SKM-1 treated with dmso at 0.1 percent for 144 hours (cell line): ENCODE measurements at regions not wholly inside any gene's neighbourhood (a gene's known extent, or its start where the extent isn't known, plus 50 kb on each side); places are given as distances from the start of the nearest gene placed in this dataset.

ENCODE experiments used
- DNase-seq: peaks from one replicate; lab custom pipeline; 2025; ENCODE audit not compliant: unreplicated experiment; lab: John Stamatoyannopoulos, UW

DNA sequence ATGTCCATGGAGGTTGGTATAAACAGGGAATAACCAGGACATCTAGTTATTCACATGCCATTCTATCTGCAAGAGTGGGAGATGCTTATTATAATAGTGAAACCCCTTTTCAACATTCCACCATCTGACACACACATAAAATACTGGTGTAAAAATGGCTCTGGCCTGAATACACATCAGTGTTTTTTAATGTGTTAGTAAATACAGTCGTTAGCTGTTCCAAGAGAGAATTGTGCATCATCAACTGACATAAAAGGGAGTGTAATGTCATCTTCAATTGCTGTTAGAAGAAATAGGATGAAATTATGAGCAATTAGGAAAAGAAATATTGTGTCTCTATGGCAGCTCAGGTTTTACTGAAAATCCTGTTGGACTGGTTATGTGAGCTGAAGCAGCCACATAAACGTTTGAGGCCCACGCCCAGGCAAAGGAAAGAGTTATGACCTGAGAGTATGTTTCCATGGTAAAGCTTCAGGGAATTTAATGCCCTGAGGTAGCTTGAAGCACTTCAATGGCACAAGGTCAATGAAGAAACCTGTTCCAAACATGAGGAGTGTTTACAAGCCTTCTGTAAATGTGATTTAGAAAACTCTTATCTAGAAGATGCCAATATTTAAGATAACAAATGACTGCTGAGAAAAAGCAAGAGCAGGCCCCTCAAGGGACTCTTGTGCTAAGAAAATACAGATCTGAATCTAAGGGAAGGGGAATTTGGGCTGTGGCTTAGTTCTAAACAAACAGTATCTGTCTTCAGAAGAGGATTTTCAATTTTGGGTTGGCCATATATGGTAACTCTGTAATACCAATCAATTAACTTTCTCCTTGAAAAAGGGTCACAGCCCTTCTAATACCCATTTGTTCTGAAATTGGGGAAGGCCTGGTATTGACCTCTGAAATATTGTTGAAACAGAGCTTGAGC is 384.3 kb downstream of the SEC16B start:
- no peak for DNase-seq

DNA sequence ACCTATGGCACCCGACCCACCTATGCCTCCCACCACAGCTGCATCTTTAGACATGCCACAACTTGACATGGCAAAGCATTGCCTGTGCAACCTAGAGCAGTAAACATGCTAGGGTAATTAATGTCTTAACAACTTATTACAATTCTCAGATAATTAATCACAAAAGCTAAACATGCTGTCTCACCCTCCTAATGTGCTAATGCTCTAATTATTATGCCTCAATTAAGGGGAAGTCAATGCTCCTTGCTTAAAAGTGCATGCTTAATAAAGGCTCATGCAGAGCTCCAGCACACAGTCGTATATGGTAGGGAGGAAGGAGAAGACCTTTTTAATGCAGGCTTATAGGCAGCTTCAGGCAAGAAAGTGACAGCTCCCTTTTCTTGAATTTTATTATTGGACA is 396.0 kb downstream of the SEC16B start:
- no peak for DNase-seq

DNA sequence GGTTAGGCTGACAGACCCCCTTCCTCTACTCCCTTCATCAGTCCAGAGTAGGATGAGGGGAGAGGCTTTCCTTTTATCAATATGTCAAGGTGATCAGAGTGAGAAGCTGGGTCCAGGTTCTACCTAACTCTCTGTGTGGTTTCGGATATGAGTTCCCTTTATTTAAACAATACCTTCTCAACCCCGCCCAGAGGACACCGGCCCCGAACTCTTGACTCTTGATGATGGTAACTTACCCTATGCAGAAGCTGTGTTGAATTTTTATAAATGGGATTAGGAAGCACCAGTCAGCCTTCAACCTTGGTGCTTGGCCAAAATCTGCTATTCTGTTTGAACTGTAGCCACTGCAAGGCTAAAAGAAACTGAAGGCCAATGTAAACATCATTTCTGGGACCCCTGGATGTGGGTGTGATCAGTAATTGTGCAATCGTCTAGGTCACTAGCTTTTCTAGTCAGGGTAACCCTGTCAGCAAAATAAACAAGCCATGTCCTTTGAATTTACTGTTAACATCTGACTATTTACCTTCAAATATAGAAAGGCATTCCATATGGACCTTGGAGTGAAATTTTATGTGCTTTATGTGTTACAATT is 398.3 kb downstream of the SEC16B start:
- no peak for DNase-seq

DNA sequence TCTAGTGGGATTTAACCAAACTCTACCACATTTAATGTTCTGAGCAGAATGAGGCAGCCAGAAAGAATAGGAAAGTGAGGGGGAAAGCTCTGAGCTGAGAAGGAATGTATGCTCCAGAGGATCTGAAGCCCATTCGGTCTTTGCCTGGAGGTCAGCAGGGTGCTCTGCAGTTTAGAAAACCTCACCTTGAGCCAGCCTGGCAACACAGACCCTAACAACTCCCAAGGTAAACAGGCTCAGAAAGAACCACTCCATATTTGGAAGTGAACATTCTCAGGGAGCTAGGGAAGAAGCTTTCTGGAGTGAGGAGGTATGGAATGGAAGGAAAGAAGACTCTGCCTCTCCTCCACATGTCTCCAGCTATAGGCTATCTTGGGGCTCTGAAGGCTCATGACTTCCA is 398.8 kb downstream of the SEC16B start:
- no peak for DNase-seq

DNA sequence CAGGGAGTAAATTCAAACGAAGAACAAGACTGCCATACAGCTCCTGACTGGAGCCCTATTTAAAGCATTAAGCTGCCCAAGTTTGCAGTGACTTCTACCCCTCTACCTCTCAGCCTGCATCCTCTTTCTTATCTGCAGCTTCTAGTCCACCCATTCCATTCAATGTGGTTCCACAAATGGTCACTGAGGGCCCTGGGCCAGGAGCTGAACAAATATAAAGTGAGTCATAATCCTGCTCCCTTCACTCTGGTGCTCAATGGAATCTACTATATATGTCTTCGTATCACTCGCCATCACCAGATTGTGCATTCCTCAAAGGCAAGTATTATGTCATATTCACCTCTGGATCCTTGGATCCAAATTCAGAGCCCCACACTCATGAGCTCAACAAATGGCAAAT is 398.7 kb downstream of the BRINP2 start:
- no peak for DNase-seq

DNA sequence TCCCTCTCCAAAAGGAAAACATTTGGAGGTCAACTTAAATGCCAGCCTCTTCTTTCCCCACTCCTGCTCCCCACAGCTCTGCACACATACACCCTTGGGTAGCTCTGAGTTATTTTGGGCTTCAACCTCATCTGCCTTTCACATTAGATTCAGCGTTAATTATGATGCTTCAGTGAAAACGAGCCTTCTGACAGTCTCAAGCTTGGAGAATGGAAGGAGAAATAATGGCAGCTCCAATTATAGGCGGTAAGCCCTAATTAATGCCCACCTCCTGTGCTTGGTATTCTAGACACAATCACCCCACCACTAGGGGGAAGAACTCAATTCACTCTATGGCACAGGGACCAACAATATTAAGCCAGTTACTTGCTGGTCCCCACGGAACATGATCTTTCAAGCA is 397.9 kb downstream of the BRINP2 start:
- no peak for DNase-seq

DNA sequence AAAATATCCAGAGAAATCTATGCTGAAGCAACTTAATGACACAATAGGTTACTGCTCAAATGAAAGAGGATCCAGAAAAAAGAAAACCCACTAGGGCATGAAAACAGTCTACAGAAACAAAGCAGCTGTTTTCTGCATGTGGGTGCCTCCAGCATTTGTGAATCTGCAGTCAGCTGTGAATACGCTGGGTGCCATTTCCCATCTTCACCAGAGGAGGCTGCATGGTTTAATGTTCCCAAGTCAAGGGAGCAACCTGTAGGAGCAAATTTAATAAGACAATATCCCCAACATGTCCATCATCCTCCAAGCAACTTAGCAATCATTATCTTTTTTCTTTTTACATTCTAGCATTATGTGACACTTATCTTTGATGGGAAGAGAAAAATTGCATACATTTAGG is 396.6 kb downstream of the BRINP2 start:
- DNase-seq, result no peak

DNA sequence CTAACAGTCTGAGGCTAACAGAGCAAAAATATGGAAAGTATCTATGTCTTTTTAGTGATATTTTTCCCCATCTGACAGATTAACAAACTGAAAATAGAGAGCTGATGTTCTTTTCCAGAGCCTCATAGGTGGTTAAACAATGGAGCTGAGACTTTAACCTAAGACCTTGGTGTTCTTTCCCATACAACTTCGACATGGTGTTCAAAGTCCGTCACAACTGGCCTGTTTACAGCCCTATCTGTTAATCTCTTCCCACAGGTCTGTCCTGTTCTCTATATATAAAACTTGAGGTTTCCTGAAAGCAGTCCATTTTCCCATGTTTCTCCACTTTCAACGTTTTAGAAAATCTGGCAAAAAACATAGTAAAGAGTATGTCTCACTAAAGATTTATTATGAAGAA is 395.7 kb downstream of the BRINP2 start:
- no peak for DNase-seq

DNA sequence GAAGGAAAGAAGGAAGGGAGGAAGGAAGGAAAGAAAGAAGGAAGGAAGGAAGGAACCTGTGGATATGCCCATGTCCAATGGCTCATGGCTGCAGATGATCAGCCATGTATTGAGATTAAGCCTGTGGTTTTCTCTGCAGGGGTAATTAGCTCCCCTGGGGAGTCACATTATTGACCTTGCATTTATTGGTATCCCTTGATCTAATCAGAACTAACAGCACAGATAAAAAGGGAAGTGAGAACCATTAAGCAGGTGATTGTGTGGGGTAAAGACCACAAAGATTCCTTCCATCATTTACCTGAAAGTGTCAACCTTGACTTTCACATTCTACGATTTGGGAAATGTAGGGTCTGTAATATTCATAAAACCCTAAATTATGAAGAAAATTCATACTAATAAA is 390.7 kb downstream of the BRINP2 start:
- DNase-seq, result no peak

DNA sequence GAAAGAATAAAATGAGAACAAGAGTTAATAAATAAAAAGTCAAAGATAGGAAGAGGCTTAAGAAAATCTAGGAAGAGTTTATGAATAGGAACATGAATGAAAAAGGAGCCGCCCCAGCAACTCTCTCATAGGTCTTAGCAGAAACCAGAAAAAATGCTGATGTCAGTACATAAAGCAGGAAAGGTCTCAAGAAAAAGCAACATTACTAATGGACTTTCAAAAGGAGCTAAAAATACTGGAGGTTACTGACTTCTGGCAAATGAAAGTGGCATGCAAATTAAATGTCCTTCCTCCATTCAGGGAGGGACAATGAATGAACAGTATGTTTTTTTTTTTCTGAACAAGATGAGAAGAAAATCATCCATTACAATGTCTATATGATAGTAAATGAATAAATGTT is 387.6 kb downstream of the BRINP2 start:
- no peak for DNase-seq

DNA sequence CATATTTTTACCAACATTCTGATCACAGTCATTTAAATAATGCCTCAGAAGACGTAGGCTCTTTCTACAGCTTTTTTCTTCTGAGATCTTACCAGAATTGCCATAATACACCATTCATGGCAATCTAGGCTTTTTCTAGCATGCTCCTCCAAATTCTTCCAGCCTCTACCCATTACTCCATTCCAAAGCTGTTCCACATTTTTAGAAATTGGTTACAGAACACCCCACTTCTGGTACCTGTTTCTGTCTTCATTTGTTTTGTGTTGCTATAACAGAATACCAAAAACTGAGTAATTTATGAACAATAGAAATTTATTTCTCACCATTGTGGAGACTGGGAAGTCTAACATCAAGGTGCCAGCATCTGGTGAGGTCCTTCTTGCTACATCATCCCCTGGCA is 385.4 kb downstream of the BRINP2 start:
- no peak for DNase-seq

DNA sequence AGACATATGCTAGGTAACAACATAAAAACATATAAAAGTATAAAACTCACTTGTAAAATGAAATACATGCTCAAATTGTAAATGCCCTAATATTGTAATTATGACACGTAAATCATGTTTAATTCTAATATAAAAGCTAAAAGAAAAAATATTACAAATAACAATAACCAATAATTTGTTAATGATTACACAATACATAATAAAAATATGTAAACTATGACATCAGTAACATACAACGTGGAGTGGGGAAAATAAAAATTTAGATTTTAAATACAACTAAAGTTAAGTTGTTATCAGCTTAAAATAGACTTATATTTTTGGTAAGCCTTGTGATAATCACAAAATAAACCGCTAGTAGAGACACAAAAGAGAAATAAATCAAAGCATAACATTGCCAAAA is 376.4 kb downstream of the BRINP2 start:
- no peak for DNase-seq

DNA sequence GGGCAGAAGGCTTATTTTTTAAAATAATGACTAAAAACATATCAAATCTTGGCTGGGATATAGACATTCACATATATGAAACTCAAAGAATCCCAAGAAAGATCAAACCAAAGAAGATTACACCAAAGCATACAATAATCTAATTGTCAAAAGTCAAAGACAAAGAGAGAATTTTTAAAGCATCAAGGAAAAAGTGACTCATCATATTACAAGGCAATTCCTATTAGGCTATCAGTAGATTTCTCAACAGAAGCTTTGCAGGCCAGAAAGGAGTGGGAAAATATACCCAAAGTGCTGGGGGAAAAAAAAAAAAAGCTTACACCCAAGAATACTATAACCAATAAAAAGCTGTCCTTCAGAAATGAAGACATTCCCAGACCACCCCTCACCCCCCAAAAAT is 375.6 kb downstream of the BRINP2 start:
- DNase-seq, result no peak

DNA sequence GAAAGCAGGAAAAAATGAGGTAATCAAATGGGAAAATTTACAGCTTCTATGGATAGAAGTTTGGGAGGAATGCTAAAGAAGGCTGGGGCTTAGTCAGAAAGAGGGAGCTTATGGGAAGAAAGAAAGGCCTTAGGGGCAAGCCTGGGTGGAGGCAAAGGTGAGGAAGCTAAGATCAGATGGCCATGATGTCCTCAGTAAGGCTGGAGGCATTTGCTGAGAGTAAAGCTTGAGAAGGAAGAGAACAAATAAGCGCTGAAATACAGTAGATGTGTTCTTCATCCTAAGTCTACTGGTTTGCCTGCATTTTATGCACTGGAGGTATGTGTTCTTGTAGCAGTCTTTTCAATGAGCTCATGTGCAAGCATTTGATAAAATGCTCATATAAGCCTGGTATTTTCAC is 355.4 kb downstream of the BRINP2 start:
- DNase-seq, result no peak

DNA sequence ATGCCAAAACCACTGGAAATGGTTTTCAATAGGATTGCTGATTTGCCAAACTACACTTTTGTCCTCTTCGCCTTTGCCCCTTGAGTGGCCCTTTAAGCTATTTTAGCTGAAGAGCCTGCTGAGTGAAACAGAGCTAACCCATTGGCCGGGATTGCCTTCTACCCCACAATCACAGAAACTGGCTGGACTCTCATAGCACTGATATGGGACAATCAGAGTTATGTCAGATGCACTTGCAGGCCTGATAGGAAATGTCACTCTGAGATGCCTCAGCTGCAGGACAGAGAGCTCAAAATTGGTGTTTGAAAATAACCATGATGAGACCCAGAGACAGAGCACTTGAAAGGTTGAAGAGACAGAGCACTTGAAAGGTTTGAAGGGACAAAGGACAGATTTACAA is 354.4 kb downstream of the BRINP2 start:
- no peak for DNase-seq

DNA sequence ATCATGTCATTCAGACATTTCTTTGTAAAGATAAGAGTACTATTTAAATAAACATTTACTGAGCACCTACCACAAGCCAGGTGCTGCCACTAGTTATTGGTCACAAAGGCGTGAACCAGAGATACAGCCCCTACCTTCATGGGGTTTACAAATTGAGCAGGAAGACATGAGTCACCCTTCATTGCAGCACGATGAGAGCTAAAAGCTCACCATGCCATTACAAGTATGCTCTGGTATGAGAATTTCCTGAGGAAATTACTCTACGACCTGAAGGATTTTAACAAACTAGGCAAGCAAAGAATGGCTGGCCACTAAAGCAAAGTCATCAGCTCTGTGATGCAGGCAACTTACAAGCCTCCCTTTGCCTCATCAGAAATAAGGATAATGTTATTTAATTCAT is 346.8 kb downstream of the BRINP2 start:
- no peak for DNase-seq

DNA sequence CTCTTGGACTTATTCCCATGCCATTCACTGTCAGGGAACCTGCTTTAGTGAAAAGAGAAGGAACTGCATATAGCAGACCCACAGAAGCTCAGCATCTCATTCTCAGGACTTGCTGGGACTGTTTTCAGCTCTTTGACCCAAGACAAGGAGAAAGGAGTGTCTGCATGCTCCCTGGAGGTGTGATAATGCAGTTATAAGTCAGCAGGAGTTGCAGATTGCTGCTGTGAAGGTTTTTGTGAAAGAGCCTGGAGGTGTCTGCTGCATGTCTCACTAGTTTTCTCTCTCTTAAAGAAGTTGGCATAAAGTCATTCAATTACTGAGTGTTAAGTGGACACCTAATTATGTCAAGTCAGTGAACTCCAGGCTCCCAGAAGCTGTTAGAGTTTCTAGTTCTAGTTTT is 343.4 kb downstream of the BRINP2 start:
- no peak for DNase-seq

DNA sequence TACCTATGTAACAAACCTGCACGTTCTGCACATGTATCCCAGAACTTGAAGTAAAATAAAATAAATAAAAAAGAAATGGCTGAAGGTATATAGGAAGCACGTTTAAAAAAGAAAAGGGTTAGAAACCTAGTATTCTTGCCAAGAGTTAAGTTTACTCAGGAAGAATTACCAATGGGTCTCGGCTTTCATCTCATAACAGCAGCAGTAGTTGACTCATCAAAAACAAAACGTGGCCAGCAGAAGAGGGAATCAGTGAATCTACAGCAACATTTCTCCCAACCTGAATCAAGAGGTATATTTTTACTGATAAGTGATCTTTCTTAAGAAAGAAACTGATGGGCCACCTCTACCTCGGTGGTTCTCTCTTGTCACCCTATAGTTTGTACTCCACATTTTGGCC is 340.3 kb downstream of the BRINP2 start:
- DNase-seq, result no peak

DNA sequence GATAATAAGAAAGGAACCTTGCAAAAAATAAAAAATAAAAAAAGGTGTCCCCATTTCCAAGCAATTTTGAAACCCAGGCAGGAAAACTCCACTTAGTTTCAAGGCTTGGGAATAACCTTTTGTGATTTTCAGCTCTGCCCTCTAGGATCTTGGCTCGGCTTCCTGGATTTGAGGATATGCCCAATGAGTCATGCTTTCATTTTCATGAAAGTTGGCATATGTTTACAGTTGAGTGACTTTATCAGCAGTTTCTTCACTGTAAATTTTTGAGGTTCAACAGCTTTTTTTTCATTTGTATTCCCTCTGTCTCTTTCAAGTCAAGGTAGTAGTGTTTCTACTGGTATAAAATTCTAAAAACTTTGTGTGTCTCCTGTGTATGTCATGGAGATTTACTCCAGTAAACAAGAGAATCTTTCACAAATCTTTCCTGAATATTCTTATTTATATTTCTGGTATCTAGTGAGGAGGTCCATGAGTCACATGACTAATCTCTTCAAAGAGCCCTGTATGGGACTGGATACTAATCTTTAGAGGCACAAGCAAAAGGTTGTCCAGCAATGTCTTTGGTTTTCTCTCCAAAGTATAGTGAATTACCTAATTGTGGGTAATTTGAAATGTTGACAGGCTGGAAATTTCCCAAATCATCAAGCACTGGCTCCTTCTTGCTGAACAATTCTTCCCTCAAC is 335.3 kb downstream of the BRINP2 start:
- no peak for DNase-seq

DNA sequence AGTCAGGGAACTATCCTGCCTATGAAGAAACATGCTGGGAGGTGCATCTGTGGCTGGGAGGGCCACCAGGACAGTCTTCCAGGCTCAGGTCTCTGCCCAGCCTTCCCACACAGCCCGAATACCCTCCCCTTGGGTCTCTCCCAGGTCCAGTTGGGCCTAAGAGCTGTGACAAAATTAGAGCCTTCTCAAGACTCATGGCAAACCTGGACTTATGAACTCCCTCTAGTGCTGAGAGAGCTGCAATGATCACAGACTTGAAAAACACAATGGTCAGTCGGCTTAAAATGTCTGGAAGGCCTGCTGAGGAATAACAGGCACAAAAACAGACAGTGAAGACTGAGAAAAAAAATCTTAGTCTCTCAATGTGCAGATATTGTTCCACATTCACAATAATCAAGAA is 325.1 kb downstream of the BRINP2 start:
- DNase-seq, result no peak

DNA sequence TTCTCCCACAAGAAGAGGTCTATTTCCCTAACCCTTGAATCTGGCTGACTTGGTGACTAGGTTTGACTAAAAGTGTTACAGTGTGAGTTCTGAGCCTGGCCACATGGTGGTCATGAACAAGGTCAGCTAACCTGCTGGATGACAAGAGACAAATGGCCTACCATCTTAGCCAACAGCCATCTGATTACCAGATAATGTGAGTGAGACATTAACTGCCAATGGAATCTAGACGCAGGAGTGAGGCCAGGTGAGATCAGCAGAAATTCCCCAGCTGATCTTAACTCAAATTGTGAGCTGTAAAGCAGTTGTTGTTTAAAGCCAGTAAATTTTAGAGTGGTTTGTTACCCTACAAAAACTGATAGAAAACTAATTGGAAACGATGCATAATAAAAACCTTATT is 320.0 kb downstream of the BRINP2 start:
- no peak for DNase-seq

DNA sequence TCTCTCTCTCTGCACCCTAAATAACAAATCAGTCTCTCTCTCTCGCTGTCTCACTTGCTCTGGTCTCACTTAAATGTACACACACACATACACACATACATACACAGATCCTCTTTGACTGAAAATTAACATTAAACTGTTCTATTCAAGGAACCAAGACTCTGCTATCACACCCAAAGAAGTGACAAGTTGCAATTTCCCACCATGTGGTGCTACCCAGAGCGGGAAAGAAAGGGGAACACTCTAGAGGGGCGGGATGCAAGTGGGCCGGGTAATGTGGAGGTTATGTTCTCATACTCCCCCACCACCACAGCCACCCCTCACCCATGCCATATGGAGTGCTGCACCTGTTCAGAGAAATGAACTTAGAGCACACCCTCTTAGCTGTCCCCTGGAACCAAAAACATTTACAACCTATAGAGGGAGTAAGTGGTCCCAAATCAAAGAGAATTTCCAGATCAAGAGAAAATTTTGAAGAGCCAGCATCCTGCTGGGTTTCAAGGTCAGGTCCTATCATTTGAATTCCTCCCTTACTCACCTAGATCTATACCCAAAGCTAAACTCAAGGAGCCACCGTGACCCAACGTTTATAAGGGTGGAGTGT is 319.4 kb downstream of the BRINP2 start:
- DNase-seq, result no peak
